Colon (tissue), 2 donors: ENCODE measurements at regions not wholly inside any gene's neighbourhood (a gene's known extent, or its start where the extent isn't known, plus 50 kb on each side); places are given as distances from the start of the nearest gene placed in this dataset.
"Not testable (repeated sequence)": the region's sequence is repeated elsewhere in the genome, so short reads cannot be mapped to it uniquely, and the experiment has no call there.

Source experiments
- FAIRE-seq: peaks from 2 replicates; lab custom pipeline; 2012; peaks lifted over from hg19 to GRCh38; lab: Jason Lieb, UNC
- donor health status: control.
- donor health status: control.

DNA sequence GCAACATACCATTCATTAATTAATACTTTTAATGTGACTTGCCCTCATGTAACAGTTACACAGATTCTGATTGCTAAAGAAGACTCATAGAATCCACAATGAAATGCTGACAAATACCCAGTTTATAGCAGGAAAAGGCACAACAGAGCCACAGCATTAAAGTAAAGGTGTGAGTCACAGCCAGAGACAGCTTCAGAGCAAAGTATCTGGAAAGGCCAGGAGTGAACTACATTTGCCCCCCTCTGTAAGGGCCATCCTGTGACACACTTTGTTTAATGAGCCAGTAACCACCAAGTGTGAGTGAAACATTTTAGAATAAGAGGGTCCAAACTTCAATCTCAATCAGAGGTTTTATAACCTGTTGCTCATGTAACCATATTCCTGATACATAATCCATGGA lies 133.8 kb upstream of the TACR3 start:
- FAIRE-seq = no peak

- FAIRE-seq = no peak
Observed at GRCh38 chr4:103853146-103853545, 133.4 kb upstream of the TACR3 start.

DNA sequence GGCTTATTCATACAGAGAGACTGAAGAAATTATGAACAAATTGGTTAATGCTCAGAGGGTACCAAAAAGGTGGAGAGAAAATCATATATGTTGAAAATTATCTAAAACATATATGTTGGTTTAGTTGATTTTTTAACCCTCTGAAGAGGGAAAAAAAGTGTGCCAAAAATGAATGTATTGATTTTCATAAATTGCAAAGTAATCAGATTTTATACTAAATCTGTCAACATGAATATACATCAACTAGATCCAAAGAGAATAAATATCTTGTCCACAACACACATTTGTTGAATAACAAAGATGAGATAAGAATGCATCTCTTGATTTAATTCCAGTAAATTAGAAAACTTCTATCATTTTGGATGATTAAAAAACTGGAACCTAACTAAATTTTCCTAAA lies 125.3 kb upstream of the TACR3 start:
- FAIRE-seq = no peak

GRCh38 chr4:103842637-103843239 lies 123.0 kb upstream of the TACR3 start:
- no peak for FAIRE-seq

DNA sequence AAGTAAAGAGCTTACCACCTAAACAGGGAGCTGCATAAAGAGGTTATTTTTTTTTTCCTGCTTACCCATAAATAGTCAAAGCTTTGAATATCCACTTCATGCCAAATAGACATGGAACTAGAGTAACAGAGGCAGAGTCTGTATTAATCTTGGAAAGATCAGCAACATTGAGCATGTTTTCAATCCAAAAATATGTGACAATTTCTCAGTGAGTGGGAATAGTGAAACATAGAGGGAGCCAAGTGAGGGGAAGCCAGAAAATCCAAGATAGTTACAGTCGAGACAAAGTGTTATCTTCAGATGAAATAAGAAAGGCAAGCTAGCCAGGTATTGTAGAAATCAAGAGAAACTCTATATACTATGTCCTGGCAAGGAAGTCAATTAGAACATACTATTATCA lies 122.3 kb upstream of the TACR3 start:
- no peak for FAIRE-seq

- FAIRE-seq = not testable (repeated sequence)
Observed at GRCh38 chr4:103810308-103810707, 90.5 kb upstream of the TACR3 start.

- no peak for FAIRE-seq
Observed at GRCh38 chr4:103802766-103803165, 83.0 kb upstream of the TACR3 start.

- FAIRE-seq = no peak
Observed at GRCh38 chr4:103787057-103787456, 67.3 kb upstream of the TACR3 start.

GRCh38 chr4:103786593-103786992 lies 66.8 kb upstream of the TACR3 start:
- FAIRE-seq = no peak

GRCh38 chr4:103786014-103786413 lies 66.2 kb upstream of the TACR3 start:
- FAIRE-seq = no peak

DNA sequence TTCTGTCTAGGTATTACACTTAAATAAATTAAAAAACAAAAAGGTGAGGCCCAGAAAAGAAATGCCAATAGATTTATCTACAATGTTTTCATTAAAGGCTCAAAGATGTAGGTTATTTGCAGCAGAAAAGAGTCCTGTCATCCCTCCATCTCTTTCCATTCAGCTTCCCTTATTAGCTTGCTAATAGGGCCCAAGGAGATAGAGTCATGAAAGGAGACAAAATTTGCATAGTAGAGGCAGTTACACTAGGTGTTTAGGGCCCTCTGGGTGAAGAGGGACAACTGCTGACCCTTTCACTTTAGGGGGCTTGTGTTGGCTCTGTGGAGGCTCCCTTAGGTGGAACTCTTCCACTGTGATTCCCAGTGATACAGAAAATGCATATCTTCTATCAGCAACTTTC lies 58.4 kb upstream of the TACR3 start:
- FAIRE-seq = no peak

- no peak for FAIRE-seq
Observed at GRCh38 chr4:103774326-103774825, 54.6 kb upstream of the TACR3 start.

DNA sequence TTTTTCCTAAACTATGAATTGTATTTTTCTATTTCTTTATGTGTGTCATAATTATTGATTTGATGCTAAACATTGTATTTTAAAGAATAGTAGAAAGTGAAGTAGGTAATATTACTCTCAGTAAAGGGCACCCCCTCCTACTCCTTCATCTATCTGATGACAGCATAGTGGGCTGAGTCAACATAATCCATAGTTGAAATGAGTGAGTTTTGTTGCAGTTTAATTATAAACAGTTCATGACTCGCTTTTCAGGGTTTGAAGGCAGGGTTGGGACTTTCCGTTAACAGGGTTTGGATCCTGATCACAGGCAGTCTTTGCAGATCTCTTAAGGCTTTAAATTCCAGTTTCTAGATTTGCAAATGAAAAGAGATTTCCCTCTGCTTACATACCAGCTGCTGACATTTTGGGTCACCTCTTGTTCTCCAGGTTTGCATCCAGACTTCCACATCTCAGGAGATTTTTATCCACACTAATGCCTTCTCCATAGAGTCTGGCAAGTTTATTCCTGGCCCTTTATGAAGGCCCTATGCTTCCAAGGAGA lies 54.0 kb upstream of the TACR3 start:
- no peak for FAIRE-seq
